AG04450 (cell line): ENCODE measurements at regions not wholly inside any gene's neighbourhood (a gene's known extent, or its start where the extent isn't known, plus 50 kb on each side); places are given as distances from the start of the nearest gene placed in this dataset.
A peak's percentile ranks its signal among the peaks of the same experiment; 100 is the strongest.

Experiments
- CTCF ChIA-PET: fragments of 300-600, 350-600 bp; formaldehyde crosslinking; extraction: SDS; loops from one replicate; lab custom pipeline; 2022; ENCODE audit warnings: antibody characterized with exemption, inconsistent platforms; lab: Charles Lee
- POLR2A ChIA-PET: fragments of 350-600 bp; formaldehyde crosslinking; extraction: SDS; loops from one replicate; lab custom pipeline; 2021; ENCODE audit warnings: antibody characterized with exemption, inconsistent platforms; lab: Yijun Ruan, JAX
- DNase-seq: peaks from one replicate; pipeline ENCODE4 v3.0.0-alpha.2; 2011; ENCODE audit warnings: low read depth, low spot score
- H3K27ac ChIP-seq: one replicate; pipeline ENCODE4 v1.5.1; 2012; ENCODE audit warnings: low read depth, low read length, control low read depth
- H3K27me3 ChIP-seq: one replicate; pipeline ENCODE4 v1.6.0; 2012; ENCODE audit warnings: low read length; ENCODE audit not compliant: control insufficient read depth, insufficient read depth
- H3K4me3 ChIP-seq: 2 replicates; pipeline ENCODE4 v1.5.1; 2011; ENCODE audit warnings: mild to moderate bottlenecking, low read depth, low read length, control low read depth
- H3K9me3 ChIP-seq: 2 replicates; pipeline ENCODE4 v1.5.1; 2012; ENCODE audit warnings: low read length; ENCODE audit not compliant: control insufficient read depth, insufficient read depth
- TF ChIP-seq, protein P1 (sequence below): IDR thresholded peaks from 2 replicates; pipeline ENCODE4 v1.5.1; 2011; ENCODE audit warnings: low read depth, low read length, control low read depth, inconsistent platforms

- CTCF ChIA-PET: no interaction called here
Observed at GRCh38 chr17:12376276-12376675, 289.4 kb upstream of the MYOCD start.

GRCh38 chr17:12386225-12386624 lies 279.5 kb upstream of the MYOCD start:
- Histone ChIP-seq H3K27ac (no peak overlapping the region), H3K9me3 (no peaks in the 10 kb centered on the region), H3K27me3 (no peaks in the 10 kb centered on the region), H3K4me3 (no peak overlapping the region)
- ChIA-PET CTCF (no interaction called here), POLR2A (no interaction called here)
- TF ChIP-seq, protein P1, sequence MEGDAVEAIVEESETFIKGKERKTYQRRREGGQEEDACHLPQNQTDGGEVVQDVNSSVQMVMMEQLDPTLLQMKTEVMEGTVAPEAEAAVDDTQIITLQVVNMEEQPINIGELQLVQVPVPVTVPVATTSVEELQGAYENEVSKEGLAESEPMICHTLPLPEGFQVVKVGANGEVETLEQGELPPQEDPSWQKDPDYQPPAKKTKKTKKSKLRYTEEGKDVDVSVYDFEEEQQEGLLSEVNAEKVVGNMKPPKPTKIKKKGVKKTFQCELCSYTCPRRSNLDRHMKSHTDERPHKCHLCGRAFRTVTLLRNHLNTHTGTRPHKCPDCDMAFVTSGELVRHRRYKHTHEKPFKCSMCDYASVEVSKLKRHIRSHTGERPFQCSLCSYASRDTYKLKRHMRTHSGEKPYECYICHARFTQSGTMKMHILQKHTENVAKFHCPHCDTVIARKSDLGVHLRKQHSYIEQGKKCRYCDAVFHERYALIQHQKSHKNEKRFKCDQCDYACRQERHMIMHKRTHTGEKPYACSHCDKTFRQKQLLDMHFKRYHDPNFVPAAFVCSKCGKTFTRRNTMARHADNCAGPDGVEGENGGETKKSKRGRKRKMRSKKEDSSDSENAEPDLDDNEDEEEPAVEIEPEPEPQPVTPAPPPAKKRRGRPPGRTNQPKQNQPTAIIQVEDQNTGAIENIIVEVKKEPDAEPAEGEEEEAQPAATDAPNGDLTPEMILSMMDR: no peak
- no peak for DNase-seq

More at GRCh38 chr17:12376276-12376675, 289.4 kb upstream of the MYOCD start:
- no peak for DNase-seq
- POLR2A ChIA-PET: no interaction called here
- Histone ChIP-seq H3K4me3 (no peak overlapping the region), H3K9me3 (no peaks in the 10 kb centered on the region; the same call in 1 of the 2 replicates), H3K27me3 (no peaks in the 10 kb centered on the region), H3K27ac (no peak overlapping the region)
- TF ChIP-seq, protein P1: no peak

DNA sequence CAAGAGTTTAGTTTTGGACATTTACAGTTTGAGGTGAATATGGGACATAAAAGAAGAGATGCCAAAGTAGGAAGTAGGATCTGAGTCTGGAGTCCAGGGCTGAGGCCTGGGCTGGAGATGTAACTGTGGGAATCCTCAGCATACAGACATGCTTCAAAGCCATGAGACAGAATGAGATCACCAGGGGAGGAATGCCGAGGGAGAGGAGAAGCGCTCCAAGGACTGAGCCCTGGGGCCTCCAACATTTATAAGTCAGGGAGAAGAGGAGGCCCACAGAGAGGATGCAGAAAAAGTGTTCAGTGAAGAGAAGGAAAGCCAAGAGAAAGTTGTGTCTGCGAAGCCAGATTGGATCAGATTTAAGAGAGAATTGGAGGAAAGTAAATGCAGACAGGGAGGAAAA lies 277.5 kb upstream of the MYOCD start:
- TF ChIP-seq, protein P1: no peak
- CTCF ChIA-PET: no interaction called here
- POLR2A ChIA-PET: no interaction called here
- Histone ChIP-seq H3K9me3 (no peaks in the 10 kb centered on the region), H3K27ac (no peak overlapping the region), H3K27me3 (no peaks in the 10 kb centered on the region), H3K4me3 (no peak overlapping the region)
- DNase-seq: peak; percentile 54

DNA sequence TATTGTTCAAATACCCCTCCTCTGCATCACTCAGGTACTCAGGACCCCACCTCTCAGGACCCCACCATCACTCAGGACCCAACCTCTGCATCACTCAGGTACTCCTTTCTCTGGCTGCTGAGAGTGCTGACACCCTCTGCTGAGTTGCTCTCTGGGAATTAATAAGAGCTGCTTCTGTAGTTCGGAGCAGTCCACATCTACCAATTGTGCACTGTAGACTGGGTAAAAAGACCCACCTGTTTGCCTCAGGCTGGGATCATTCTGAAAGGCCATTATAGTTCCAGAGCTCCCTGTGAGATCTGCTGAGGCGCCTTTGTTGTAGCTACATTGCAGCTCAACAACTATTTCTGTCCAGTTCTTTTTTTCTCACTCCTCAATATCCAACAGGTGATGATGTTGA lies 276.3 kb upstream of the MYOCD start:
- Histone ChIP-seq H3K9me3 (no peaks in the 10 kb centered on the region), H3K27me3 (no peaks in the 10 kb centered on the region), H3K27ac (no peak overlapping the region), H3K4me3 (no peak overlapping the region)
- TF ChIP-seq, protein P1: no peak
- POLR2A ChIA-PET: no interaction called here
- no peak for DNase-seq
- CTCF ChIA-PET: no interaction called here

DNA sequence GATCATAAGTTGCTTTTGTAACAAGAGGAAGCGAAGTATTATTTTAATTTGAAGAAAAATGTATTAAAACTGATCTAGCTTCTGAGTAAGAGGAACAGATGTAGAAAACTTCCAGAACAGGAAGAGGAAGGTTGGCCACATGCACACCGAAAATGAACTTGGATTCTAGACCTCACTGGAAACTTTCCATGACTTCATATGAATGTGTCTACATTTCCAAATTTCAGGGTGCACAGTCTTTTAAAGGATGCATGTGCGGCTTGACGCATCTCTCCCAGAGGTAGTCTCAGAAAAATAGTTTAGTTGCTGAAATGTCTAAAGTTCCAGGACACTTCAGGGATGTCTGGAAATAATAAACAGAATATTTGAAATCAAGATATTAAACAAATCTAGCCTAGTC lies 275.1 kb upstream of the MYOCD start:
- Histone ChIP-seq H3K4me3 (no peak overlapping the region), H3K9me3 (no peaks in the 10 kb centered on the region), H3K27ac (no peak overlapping the region), H3K27me3 (no peaks in the 10 kb centered on the region)
- TF ChIP-seq, protein P1: no peak
- CTCF ChIA-PET: no interaction called here
- POLR2A ChIA-PET: no interaction called here
- DNase-seq: no peak
